GM19463 (cell line): ENCODE measurements at regions not wholly inside any gene's neighbourhood (a gene's known extent, or its start where the extent isn't known, plus 50 kb on each side); places are given as distances from the start of the nearest gene placed in this dataset.

Source experiments
- ATAC-seq: cut with Tn5 transposase; IDR thresholded peaks from one replicate; pipeline ENCODE4 v1.9.1; 2021; ENCODE audit warnings: mild to moderate bottlenecking, moderate library complexity; ENCODE audit not compliant: unreplicated experiment

GRCh38 chr6:9428421-9429172 is 986.3 kb downstream of the TFAP2A start:
- ATAC-seq: no peak

- ATAC-seq: no peak
These were observed 986.8 kb upstream of the SLC35B3 start for GRCh38 chr6:9422138-9422537.

DNA sequence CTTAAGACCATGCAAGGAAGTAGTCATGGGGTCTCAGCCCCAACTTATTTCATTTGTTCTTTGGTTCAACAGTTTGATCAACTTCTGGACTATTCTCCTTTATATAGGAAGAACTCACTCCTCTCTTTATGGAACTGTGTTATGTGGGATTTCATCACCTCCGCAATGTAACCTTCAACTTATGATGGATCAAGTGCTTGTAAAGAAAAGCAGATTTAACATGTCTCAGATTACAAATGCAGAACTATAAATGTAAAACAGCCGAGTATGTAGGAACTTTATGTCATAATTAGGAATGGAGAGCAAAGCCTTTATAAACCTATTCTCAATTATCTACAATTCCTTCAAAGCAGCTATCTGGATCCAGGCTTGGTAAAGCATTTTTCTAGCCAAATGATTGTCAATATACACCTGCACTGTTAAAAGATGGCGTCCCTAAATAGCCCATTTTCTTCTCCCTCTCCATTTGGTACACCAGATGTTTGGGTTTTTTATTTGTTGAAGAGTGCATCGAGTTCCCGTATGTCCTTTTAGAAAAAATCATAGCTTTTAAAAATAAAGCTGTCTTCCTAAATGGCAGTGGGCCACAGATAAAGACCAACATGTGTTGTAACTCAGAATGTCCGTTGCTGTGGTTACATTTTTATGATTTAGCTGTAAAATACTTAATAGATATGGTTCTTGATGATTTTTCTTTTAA is 985.1 kb upstream of the SLC35B3 start:
- ATAC-seq: no peak

DNA sequence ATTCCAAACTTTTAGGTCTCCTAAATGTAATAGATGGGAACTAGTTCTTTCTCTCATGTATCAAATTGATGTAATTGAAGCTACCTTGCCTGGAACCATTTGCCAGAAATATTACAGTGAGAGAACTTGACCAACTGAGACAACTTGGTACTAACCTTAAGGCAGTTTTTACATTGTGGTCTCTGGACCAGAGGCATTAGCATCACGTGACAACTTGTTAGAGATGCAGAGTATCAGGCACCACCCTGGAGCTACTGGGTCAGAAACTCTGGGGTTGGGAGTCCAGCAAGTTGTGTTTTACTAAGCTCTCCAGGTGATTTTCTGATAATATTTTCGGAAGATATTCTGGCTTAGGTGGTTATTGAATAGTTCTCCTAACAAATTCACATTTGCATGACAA is 982.1 kb upstream of the SLC35B3 start:
- ATAC-seq: no peak

GRCh38 chr6:9412951-9413559 is 977.7 kb upstream of the SLC35B3 start:
- peak; percentile 50 for ATAC-seq

- ATAC-seq: no peak
These were observed 973.8 kb upstream of the SLC35B3 start for GRCh38 chr6:9409126-9409525.

GRCh38 chr6:9408402-9409117 is 973.2 kb upstream of the SLC35B3 start:
- no peak for ATAC-seq

DNA sequence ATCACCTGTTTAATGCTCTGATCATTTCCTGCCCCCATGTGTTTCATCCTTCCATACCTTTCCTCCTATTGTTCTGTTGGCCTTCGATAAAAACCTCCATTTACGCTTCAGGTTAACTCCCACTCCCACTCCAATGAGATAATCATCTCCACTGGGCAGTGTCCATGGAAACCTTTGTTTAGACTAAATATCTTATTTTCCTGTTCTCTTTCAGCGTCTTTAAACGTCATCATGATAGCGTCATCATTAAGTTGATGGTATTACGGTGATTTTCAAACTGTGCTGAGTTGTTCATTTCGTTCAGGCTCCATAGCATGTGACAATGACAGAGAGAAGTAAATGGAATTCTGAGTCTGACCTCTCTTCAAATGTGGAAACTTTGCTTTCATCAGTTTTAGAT is 970.5 kb upstream of the SLC35B3 start:
- ATAC-seq: no peak

- no peak for ATAC-seq
These were observed 970.0 kb upstream of the SLC35B3 start for GRCh38 chr6:9405369-9405768.

DNA sequence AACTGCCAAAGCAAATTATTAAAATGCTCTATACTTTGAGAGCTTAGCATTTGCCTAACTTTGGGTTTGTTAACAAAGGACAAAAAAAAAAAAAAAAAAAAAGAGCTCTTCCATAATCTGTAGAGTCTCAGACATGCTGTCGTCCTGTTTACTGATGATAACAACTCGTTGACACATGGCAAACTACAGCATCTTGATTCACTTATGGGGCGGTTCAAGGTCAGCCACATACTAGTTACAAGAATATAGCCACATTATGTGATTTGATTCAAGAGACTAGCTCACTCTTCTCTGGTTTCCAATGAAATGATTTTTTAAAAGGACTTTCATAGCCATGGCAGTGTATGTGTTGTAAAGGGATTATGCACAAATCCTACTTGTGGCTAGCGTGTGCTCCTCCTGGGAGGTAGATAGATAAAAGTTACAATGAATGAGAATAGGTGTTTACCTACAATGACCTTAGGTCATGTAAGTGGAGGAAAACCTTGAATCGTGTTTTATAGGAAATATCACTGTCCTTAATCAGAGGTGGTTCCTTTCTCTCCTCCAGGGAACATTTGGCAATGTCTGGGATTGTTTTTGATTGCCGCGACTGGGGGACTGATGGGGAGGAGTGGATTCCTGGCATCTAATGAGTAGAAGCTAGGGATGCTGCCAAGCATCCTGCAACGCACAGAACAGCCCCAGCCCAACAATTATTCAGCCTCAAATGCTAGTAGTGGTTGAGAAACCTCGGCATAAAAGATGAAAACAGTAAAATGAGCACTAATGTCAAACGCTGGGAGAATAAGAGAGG is 969.2 kb upstream of the SLC35B3 start:
- ATAC-seq: no peak

- ATAC-seq: no peak
These were observed 968.4 kb upstream of the SLC35B3 start for GRCh38 chr6:9403736-9404135.

DNA sequence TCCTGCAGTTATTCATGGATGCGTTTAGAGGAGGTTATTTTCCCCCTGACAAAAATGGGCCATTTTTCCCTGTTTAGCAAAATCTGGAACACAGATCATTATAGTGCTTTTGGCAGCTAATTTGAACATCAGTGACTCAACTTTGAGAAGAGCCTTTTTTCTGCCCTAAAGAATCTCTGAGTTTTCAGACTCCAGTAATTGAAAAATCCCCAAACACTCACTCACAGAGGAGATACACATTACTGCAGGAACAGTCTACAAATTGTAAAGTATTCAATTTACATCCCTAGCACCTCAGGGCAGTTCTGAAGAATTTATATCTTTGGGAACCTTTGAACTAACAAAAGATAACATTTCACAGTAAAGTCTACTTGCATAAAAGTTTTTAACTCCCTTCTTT is 966.6 kb upstream of the SLC35B3 start:
- ATAC-seq: no peak

DNA sequence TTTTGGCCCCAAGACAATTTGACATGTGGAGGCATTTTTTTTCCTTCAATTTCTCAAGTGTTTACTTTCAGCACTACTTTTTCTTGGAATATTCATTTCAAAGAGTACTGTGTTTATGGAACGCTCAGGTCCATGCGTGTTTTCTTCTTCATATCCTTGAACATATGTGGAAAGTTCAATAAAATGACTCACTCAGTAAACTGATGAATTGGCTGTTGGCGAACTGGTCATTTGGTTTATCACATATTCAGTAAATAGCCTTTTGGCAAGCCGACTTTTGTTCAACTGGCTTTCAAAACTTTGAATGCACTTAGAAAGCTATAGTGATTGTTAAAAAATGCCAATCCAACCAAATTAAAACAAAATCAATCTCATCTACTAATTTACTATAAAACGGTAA is 964.6 kb upstream of the SLC35B3 start:
- no peak for ATAC-seq

- ATAC-seq: no peak
These were observed 963.5 kb upstream of the SLC35B3 start for GRCh38 chr6:9398767-9399373.

DNA sequence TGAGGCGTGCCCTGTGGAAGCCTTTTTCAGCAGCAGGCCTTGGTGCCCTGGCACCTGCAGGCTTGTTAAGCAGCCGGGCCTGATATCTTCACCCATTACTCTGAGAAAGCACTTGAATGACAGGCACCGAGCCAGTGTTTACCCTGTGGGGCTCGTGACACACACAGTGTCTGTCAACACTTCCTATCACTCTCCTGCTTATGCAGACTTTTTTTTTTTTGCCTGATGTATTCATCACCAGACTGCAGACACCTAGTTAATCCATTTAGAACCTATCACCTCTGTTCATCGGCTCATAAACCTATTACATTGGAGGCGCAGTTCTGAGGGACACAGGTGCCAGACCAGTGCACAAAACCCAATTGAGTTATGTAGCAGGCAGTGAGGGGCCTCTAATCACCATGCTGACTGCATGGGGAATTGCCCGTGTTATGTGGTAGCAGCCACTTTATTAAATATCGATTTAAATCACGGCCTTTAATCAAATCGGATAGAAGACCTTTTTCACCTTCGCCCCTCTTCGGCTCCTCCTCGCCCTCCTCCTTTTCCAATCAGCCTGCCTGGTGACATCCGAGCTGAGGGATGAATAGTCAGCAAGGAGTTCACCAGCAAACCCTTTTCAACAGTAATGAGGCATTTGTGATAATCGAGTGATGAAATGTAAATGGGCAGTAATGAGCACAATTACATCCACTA is 962.9 kb upstream of the SLC35B3 start:
- no peak for ATAC-seq

- ATAC-seq: no peak
These were observed 953.3 kb upstream of the SLC35B3 start for GRCh38 chr6:9388596-9388995.

DNA sequence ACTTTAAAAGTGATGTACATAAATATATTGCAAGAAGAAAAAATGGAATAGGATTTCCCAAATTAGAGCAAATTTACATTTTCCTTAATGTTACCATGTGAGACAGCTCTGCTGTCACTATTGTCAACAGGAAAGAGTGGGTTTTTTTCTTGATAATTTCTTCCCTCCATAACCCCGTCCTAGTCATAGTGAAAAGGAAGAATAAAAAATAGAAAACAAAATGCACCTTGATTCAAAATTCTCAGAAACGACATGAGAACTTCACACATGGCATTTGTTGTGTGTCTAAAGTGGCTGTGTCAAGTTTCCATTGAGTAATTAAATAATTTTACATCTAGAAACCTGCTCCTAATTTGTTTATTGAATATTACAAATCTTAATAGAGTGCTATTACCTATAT is 945.2 kb upstream of the SLC35B3 start:
- no peak for ATAC-seq

DNA sequence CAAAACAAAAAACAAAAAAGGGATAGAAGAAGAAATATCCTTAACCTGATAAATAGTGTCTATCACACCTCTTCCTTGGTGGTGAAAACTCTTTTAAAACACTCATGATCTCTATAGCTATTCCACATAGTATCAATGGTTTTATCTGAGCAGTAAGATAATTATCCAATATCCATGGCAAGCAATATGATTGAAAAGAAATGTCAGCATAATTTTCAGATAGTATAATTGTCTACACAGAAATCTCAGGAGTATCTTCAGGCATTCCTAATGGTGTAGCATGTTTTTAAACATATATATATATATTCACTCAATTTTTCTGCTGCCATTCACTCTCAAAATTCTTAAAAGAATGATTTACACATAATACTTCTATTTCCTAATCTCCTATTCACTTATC is 938.0 kb upstream of the SLC35B3 start:
- ATAC-seq: no peak

- ATAC-seq: no peak
These were observed 935.1 kb upstream of the SLC35B3 start for GRCh38 chr6:9370480-9370879.

DNA sequence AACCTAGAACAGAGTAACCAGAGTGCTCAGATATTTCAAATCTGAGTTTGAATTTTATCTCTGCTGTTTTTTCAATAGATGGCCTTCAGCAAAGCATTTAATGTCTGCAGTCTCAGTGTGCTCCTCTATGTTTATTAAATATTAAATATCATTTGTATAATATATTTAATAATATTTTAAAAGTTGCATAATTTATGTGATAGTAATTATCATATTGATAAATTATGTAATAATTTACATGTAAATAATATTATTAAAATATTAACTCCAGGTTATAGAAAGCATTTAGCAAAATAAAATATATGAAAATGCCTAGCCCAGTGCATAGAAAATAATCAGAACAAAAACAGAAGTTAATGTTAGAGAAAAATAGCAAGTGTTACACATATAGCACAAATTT is 930.0 kb upstream of the SLC35B3 start:
- no peak for ATAC-seq
